ENCODE measurements at regions not wholly inside any gene's neighbourhood (a gene's known extent, or its start where the extent isn't known, plus 50 kb on each side); places are given as distances from the start of the nearest gene placed in this dataset.

- TF ChIP-seq TCF12 (IDR thresholded peaks at IDR 0.05; ENCODE audit: low read depth) = no peak
- TF ChIP-seq TEAD4 (IDR thresholded peaks at IDR 0.05) = no peak
- TF ChIP-seq YY1 (IDR thresholded peaks at IDR 0.05; ENCODE audit: low read depth) = no peak
- no peak for TF ChIP-seq TAF1 (IDR thresholded peaks at IDR 0.05; ENCODE audit: low read depth)
- TF ChIP-seq CREB1 (IDR thresholded peaks at IDR 0.05; ENCODE audit: low read depth) = no peak
- TF ChIP-seq RAD21 (IDR thresholded peaks at IDR 0.05; ENCODE audit: low read depth) = no peak
- no peak for TF ChIP-seq MAX (IDR thresholded peaks at IDR 0.05)
- no peak for TF ChIP-seq ZBTB7A (IDR thresholded peaks at IDR 0.05; ENCODE audit: low read depth)
- TF ChIP-seq REST (IDR thresholded peaks at IDR 0.05; ENCODE audit: low read depth) = no peak
- no peak for TF ChIP-seq FOXM1 (IDR thresholded peaks at IDR 0.05; ENCODE audit: borderline replicate concordance, low read depth)
- TF ChIP-seq CEBPB (IDR thresholded peaks at IDR 0.05) = no peak
- TF ChIP-seq EP300 (IDR thresholded peaks at IDR 0.05; ENCODE audit: borderline replicate concordance) = no peak
Measured at GRCh38 chr2:175832866-175833265, 169.2 kb downstream of the LNPK start.
